Colonic mucosa (tissue), 4 donors: ENCODE measurements at regions not wholly inside any gene's neighbourhood (a gene's known extent, or its start where the extent isn't known, plus 50 kb on each side); places are given as distances from the start of the nearest gene placed in this dataset.
"Not testable (repeated sequence)": the region's sequence is repeated elsewhere in the genome, so short reads cannot be mapped to it uniquely, and the experiment has no call there.

Experiments
- DNase-seq: peaks from one replicate; pipeline ENCODE4 v3.0.0-alpha.2; 2020
- H3K27ac ChIP-seq: fragments of 200-600 bp; one replicate; pipeline ENCODE4 v1.8.0; 2021
- H3K27me3 ChIP-seq: fragments of 200-600 bp; one replicate; pipeline ENCODE4 v1.8.0; 2021
- H3K36me3 ChIP-seq: fragments of 200-600 bp; one replicate; pipeline ENCODE4 v1.8.0; 2021
- H3K4me1 ChIP-seq: fragments of 200-600 bp; one replicate; pipeline ENCODE4 v1.8.0; 2021; ENCODE audit warnings: mild to moderate bottlenecking
- H3K4me3 ChIP-seq: fragments of 200-600 bp; one replicate; pipeline ENCODE4 v1.8.0; 2021
- H3K9ac ChIP-seq, 2 donors: one replicate each; pipeline ENCODE4 v1.7.0; 2013; ENCODE audit warnings: control low read depth in 2 of 2, low read depth in 2 of 2, low read length in 2 of 2
- H3K9me3 ChIP-seq: fragments of 200-600 bp; one replicate; pipeline ENCODE4 v1.8.0; 2021
- intact Hi-C: fragments of 100-400 bp; cut with DNase I; formaldehyde crosslinking; loops from one replicate; pipeline ENCODE4 v1.14.1; 2022
- TF ChIP-seq, protein P1 (sequence below): fragments of 200-600 bp; IDR thresholded peaks from one replicate; pipeline ENCODE4 v1.8.0; 2022; ENCODE audit warnings: antibody characterized with exemption, mild to moderate bottlenecking
- donor health status: healthy.
- donor health status: DM: no; HTN: no; CAD: no.
- donor health status: DM: no; HTN: no; CAD: no.

DNA sequence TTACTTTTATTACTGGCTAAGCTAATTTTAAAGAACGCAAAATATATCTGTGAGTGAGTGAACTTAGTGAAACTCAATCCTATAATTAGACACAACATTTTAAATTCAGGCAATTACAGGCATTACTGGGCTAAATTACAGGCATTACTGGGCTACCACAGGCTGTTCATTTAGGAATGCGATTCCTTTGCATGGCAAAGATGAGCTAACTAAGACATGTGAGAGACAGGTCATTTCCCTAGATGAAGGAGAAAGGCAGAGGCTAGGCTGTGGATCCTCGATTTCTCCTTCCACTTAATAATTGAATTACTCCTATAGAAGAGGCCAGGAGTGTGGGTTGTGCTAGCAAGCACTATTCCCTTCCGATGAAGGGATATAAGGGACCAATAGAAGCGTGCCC, 429.4 kb upstream of the LMO3 start:
- TF ChIP-seq, protein P1, sequence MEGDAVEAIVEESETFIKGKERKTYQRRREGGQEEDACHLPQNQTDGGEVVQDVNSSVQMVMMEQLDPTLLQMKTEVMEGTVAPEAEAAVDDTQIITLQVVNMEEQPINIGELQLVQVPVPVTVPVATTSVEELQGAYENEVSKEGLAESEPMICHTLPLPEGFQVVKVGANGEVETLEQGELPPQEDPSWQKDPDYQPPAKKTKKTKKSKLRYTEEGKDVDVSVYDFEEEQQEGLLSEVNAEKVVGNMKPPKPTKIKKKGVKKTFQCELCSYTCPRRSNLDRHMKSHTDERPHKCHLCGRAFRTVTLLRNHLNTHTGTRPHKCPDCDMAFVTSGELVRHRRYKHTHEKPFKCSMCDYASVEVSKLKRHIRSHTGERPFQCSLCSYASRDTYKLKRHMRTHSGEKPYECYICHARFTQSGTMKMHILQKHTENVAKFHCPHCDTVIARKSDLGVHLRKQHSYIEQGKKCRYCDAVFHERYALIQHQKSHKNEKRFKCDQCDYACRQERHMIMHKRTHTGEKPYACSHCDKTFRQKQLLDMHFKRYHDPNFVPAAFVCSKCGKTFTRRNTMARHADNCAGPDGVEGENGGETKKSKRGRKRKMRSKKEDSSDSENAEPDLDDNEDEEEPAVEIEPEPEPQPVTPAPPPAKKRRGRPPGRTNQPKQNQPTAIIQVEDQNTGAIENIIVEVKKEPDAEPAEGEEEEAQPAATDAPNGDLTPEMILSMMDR = no peak
- H3K9ac ChIP-seq = no peak overlapping the region
- no peak overlapping the region for H3K4me3 ChIP-seq

DNA sequence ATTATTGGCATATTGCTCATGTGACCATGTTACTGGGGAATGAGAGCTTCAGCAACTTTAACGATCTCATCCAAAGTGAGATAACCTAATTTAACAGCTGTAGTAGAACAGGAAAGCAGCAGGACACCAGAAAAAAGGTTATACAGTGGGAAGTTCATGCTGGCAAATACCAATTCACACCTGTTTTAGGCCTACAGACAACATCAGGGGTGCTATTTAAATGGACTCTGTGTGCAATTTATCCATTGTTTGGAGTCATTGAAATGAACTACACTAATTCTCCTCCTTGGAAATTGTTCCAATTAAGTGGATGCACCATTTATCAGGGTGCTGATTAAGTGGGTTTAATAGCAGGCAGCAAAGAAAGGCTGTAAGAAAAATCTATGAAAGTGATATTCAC, 424.4 kb upstream of the LMO3 start:
- H3K27me3 ChIP-seq = no peaks in the 10 kb centered on the region
- H3K36me3 ChIP-seq = no peaks in the 10 kb centered on the region
- no peak overlapping the region for H3K9ac ChIP-seq
- H3K4me1 ChIP-seq = no peaks in the 10 kb centered on the region
- TF ChIP-seq, protein P1 = no peak
- no peak overlapping the region for H3K4me3 ChIP-seq
- intact Hi-C loops = no loop called here
- H3K9me3 ChIP-seq = no peaks in the 10 kb centered on the region
- no peak for DNase-seq
- H3K27ac ChIP-seq = no peak overlapping the region

More for the DNA sequence above, 429.4 kb upstream of the LMO3 start:
- no peaks in the 10 kb centered on the region for H3K9me3 ChIP-seq
- no peak for DNase-seq
- no peaks in the 10 kb centered on the region for H3K27me3 ChIP-seq
- H3K4me1 ChIP-seq = no peaks in the 10 kb centered on the region
- intact Hi-C loops = no loop called here
- no peaks in the 10 kb centered on the region for H3K36me3 ChIP-seq
- H3K27ac ChIP-seq = no peak overlapping the region

DNA sequence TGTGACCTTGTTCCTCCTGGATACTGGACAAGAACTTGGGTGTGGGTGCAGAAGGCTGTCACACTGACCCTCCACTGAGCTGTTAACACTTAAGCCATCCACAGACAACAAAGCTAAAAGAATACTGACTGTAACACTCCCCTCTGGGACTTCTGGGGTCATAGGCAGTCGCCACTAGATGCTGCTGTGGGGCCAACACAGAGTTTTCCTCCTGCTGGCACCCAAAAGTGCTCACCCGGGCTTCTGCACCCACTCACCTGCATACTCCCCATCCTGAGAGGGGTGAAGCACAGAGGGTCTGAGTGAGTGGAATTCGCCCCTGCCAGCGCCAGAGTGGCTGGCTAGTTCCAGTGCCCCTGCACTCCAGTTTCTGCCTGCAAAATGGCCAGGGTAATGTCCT, 422.4 kb upstream of the LMO3 start:
- Histone ChIP-seq H3K4me3 (no peak overlapping the region), H3K9me3 (no peaks in the 10 kb centered on the region), H3K36me3 (no peaks in the 10 kb centered on the region), H3K27me3 (no peaks in the 10 kb centered on the region), H3K4me1 (no peaks in the 10 kb centered on the region), H3K27ac (no peak overlapping the region), H3K9ac (no peak overlapping the region)
- intact Hi-C loops = no loop called here
- TF ChIP-seq, protein P1 = no peak
- DNase-seq = no peak

DNA sequence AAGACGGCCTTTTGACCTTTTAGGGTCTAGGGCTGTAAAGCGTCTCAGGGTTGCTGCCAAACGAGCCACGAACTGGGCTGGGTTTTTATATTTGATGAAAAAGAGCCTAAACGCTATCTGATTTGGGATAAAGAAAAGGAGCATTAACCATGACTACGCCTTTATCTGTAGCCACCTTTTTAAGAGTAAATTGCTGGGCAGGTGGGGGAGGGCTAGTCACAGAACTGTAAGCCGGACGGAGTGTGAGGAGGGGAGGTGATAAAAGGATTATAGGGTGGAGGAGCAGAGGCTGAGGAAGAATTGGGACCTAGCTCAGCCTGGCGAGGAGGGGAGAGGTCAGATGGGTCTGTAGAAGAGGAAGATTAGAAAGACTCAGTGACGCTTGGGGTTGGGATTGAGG, 419.5 kb upstream of the LMO3 start:
- intact Hi-C loops, H3K4me3 ChIP-seq, H3K4me1 ChIP-seq: not testable (repeated sequence)

DNA sequence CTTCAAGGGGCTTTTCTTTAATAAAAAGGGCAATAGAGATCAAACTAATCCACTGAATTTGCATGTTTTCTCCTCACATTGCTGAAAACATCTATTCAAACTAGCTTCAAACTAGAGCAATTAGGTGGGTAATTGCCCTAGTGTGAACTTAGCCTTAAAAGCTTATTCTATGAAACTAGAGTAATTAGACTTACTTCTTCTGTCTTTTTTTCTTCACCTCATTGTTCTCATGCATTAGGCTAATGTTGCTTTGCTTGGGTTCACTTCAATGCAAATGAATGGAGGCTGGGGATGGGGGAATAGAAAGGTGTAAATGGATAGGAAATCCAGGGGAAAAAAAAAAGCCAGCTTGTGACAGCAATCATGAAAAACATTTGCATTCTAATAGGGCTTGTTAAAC, 414.8 kb upstream of the LMO3 start:
- Histone ChIP-seq H3K27ac (no peak overlapping the region), H3K4me3 (no peak overlapping the region), H3K27me3 (no peaks in the 10 kb centered on the region), H3K4me1 (no peaks in the 10 kb centered on the region), H3K9me3 (no peaks in the 10 kb centered on the region), H3K9ac (no peak overlapping the region), H3K36me3 (no peaks in the 10 kb centered on the region)
- DNase-seq = no peak
- TF ChIP-seq, protein P1 = no peak
- intact Hi-C loops = no loop called here

More for the DNA sequence above, 419.5 kb upstream of the LMO3 start:
- not testable (repeated sequence) for H3K9ac ChIP-seq, DNase-seq, H3K27me3 ChIP-seq, H3K27ac ChIP-seq, H3K36me3 ChIP-seq, H3K9me3 ChIP-seq

DNA sequence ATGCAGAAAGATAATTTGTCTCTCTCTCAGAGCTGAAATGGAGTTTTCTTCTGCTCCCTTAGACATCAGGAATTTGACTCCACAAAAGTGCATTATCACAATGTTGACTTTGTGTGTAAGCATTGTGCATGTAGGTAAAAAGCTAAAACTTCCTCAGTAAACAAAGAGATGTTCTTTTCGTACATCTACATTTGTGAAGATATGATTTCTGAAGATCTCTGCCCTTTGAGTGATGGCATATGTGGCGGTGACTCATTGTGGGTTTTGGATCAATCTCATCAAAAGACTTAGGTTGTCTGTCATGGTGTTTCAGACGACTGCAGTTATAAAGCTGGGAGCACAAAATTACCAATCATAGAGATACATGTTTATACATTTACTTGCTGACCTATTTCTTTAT, 411.4 kb upstream of the LMO3 start:
- H3K9ac ChIP-seq = no peak overlapping the region
- intact Hi-C loops = no loop called here
- H3K36me3 ChIP-seq = no peaks in the 10 kb centered on the region
- no peaks in the 10 kb centered on the region for H3K27me3 ChIP-seq
- H3K9me3 ChIP-seq = no peaks in the 10 kb centered on the region
- no peak overlapping the region for H3K4me3 ChIP-seq
- H3K27ac ChIP-seq = no peak overlapping the region
- no peak for DNase-seq
- H3K4me1 ChIP-seq = no peaks in the 10 kb centered on the region
- TF ChIP-seq, protein P1 = no peak
